HepG2 (cell line): ENCODE measurements at regions not wholly inside any gene's neighbourhood (a gene's known extent, or its start where the extent isn't known, plus 50 kb on each side); places are given as distances from the start of the nearest gene placed in this dataset.

Experiments used
- ATAC-seq: fragments of 200-7000 bp; cut with Tn5 transposase; 3 replicates; pipeline ENCODE4 v1.9.1; 2020; ENCODE audit warnings: mild to moderate bottlenecking, moderate library complexity
- BruUV-seq: library from RNA; stranded (reverse); fragments of 400-500 nt; replicated peaks from 2 replicates; lab custom pipeline; 2021; lab: Mats Ljungman, UMichigan
- CTCF ChIA-PET: fragments of 300-600 bp; formaldehyde crosslinking; extraction: SDS; loops from one replicate; lab custom pipeline; 2021; ENCODE audit warnings: low total read pairs, inconsistent platforms, low intra/inter-chr PET ratio; lab: Yijun Ruan, JAX
- POLR2A ChIA-PET: fragments of 350-600 bp; sonication (Branson Sonifier 250); formaldehyde crosslinking; loops from one replicate; lab custom pipeline; 2020; ENCODE audit warnings: antibody characterized with exemption, inconsistent platforms; lab: Yijun Ruan, JAX
- DNase-seq: peaks from one replicate; pipeline ENCODE4 v3.0.0-alpha.2; 2015; ENCODE audit warnings: low spot score
- FAIRE-seq: peaks from 3 replicates; lab custom pipeline; 2011; peaks lifted over from hg19 to GRCh38; lab: Jason Lieb, UNC
- H2AFZ ChIP-seq: one replicate; pipeline ENCODE4 v1.6.1; 2011; ENCODE audit warnings: low read length, inconsistent platforms
- H3K27ac ChIP-seq: fragments of 300-600 bp; 3 replicates; pipeline ENCODE4 v1.8.0; 2011; ENCODE audit warnings: mixed run types, mild to moderate bottlenecking, mixed read lengths, low read length, inconsistent platforms; ENCODE audit not compliant: insufficient read depth; ENCODE audit errors: extremely low read length
- H3K27me3 ChIP-seq, 2 experiments: fragments of 200-600 bp in 1 of 2; 2 replicates in 1 of 2; 3 replicates in 1 of 2; pipeline versions ENCODE4 v1.6.0 to v1.8.0; 2011; ENCODE audit warnings: low read length in 2 of 2, mild to moderate bottlenecking in 2 of 2, moderate library complexity in 2 of 2, inconsistent platforms in 1 of 2; ENCODE audit not compliant: insufficient read depth in 2 of 2, control insufficient read depth in 1 of 2
- H3K36me3 ChIP-seq, 2 experiments: fragments of 200-600 bp in 1 of 2; replicated peaks in 1 of 2; 2 replicates in 1 of 2; 3 replicates in 1 of 2; pipeline versions ENCODE4 v1.5.1 to v1.8.0; 2011; ENCODE audit warnings: low read length in 2 of 2, inconsistent platforms in 1 of 2; ENCODE audit not compliant: insufficient read depth in 2 of 2, control insufficient read depth in 1 of 2
- H3K4me1 ChIP-seq: 2 replicates; pipeline ENCODE4 v1.5.1; 2012; ENCODE audit warnings: low read length, inconsistent platforms; ENCODE audit not compliant: insufficient read depth
- H3K4me2 ChIP-seq: 2 replicates; pipeline ENCODE4 v1.6.0; 2011; ENCODE audit warnings: low read depth, low read length, inconsistent platforms
- H3K4me3 ChIP-seq, 3 experiments: fragments of 200-600 bp in 1 of 3; sonication (generic), shearing (Covaris generic) in 1 of 3; replicated peaks in 1 of 3; 2 replicates each; pipeline ENCODE4 v1.5.1; 2011 to 2016; ENCODE audit warnings: low read length in 3 of 3, inconsistent platforms in 2 of 3, low read depth in 2 of 3, mild to moderate bottlenecking in 2 of 3, control low read depth in 1 of 3, mixed read lengths in 1 of 3; ENCODE audit not compliant: insufficient read depth in 1 of 3
- H3K79me2 ChIP-seq: one replicate; pipeline ENCODE4 v1.6.1; 2011; ENCODE audit warnings: low read length, inconsistent platforms; ENCODE audit not compliant: insufficient read depth
- H3K9ac ChIP-seq: 2 replicates; pipeline ENCODE4 v1.6.0; 2011; ENCODE audit warnings: mild to moderate bottlenecking, low read depth, low read length, inconsistent platforms; ENCODE audit not compliant: insufficient read depth
- H3K9me3 ChIP-seq: 2 replicates; pipeline ENCODE4 v1.5.1; 2012; ENCODE audit warnings: mild to moderate bottlenecking, low read length
- H4K20me1 ChIP-seq: 2 replicates; pipeline ENCODE4 v1.6.0; 2011; ENCODE audit warnings: inconsistent platforms, mild to moderate bottlenecking, low read length, moderate library complexity; ENCODE audit not compliant: insufficient read depth
- ARID2 ChIP-seq: sonication (generic); formaldehyde crosslinking; IDR thresholded peaks from 2 replicates; pipeline ENCODE4 v1.8.1; 2022; ENCODE audit warnings: mild to moderate bottlenecking, missing genetic modification reagents, borderline replicate concordance
- NR3C1 ChIP-seq: sonication (generic); formaldehyde crosslinking; IDR thresholded peaks from 2 replicates; pipeline ENCODE4 v1.4.0; 2020; ENCODE audit warnings: missing genetic modification reagents
- SNAPC4 ChIP-seq: sonication (generic); formaldehyde crosslinking; IDR thresholded peaks from 2 replicates; pipeline ENCODE4 v1.4.0; 2020; ENCODE audit warnings: mild to moderate bottlenecking, missing genetic modification reagents
- SRSF4 ChIP-seq: fragments of 200-400 bp; formaldehyde crosslinking; IDR thresholded peaks from one replicate; pipeline ENCODE4 v1.6.1; 2018; ENCODE audit warnings: mild to moderate bottlenecking, low read depth, low read length, moderate library complexity; ENCODE audit not compliant: poor library complexity, severe bottlenecking
- STAG1 ChIP-seq: sonication (generic); formaldehyde crosslinking; IDR thresholded peaks from 2 replicates; pipeline ENCODE4 v1.4.0; 2020; ENCODE audit warnings: missing genetic modification reagents
- U2AF2 ChIP-seq: fragments of 200-400 bp; formaldehyde crosslinking; IDR thresholded peaks from 2 replicates; pipeline ENCODE4 v1.6.1; 2017; ENCODE audit warnings: low read depth, mild to moderate bottlenecking, low read length
- ZMAT5 ChIP-seq: sonication (generic); formaldehyde crosslinking; IDR thresholded peaks from 2 replicates; pipeline ENCODE4 v1.5.0; 2020; ENCODE audit warnings: mild to moderate bottlenecking, low read depth, missing genetic modification reagents, borderline replicate concordance
- ZNF543 ChIP-seq: sonication (generic); formaldehyde crosslinking; IDR thresholded peaks from 2 replicates; pipeline ENCODE4 v1.4.0; 2020; ENCODE audit warnings: mild to moderate bottlenecking, missing genetic modification reagents
- ZSCAN30 ChIP-seq: sonication (generic); formaldehyde crosslinking; IDR thresholded peaks from 2 replicates; pipeline ENCODE4 v1.5.0; 2020; ENCODE audit warnings: mild to moderate bottlenecking, missing genetic modification reagents
- WGBS: methylation state at CpG from one replicate; pipeline ENCODE4 v1.1.6; 2017; ENCODE audit warnings: low lambda C conversion rate; 5-methylcytosine and 5-hydroxymethylcytosine counted together
- in situ Hi-C: cut with HindIII; loops from 2 replicates; pipeline ENCODE4 v1.10.0; 2017; ENCODE audit warnings: low pct_unique_long_range_greater_than_20kb; ENCODE audit not compliant: extremely low pct_ligation_motif_present
- intact Hi-C: fragments of 100-400 bp; cut with micrococcal nuclease; formaldehyde crosslinking; loops from one replicate; pipeline ENCODE4 v1.10.0; 2022; ENCODE audit not compliant: unreplicated experiment
- TF ChIP-seq, protein P1 (sequence below): sonication (generic); formaldehyde crosslinking; IDR thresholded peaks from 2 replicates; pipeline ENCODE4 v1.4.0; 2020; ENCODE audit warnings: missing genetic modification reagents, borderline replicate concordance
- TF ChIP-seq, protein P2 (sequence below): sonication (generic); formaldehyde crosslinking; IDR thresholded peaks from 2 replicates; pipeline ENCODE4 v1.4.0; 2020; ENCODE audit warnings: mild to moderate bottlenecking, missing genetic modification reagents
- TF ChIP-seq, protein P3 (sequence below): sonication (generic); formaldehyde crosslinking; IDR thresholded peaks from 2 replicates; pipeline ENCODE4 v1.5.0; 2020; ENCODE audit warnings: missing genetic modification reagents, mild to moderate bottlenecking, borderline replicate concordance

DNA sequence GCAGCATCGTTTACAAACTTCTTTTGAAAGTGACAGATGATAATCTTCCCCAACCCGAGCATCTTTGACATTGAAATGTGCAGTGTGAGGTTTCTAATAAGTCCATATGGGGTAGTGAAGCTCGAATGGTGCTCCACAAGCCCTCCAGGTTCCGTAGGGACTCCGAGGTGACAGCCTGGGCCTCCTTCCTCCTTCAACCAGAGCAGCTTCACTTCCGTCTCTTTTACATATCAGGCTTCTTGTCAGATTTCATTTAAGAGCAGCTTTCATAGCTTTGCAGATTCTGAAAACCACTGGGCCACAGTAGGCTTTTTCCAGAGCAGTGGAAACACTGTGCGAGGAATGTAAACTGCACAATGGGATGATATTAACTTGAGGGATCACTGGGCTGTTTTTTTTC lies 103.6 kb upstream of the CPM start (continued):
- no peak for TF ChIP-seq SNAPC4 (CRISPR knock-in tag)
- no peak for TF ChIP-seq ZSCAN30
- TF ChIP-seq ARID2 (CRISPR knock-in tag): no peak
- TF ChIP-seq ZNF543: no peak

DNA sequence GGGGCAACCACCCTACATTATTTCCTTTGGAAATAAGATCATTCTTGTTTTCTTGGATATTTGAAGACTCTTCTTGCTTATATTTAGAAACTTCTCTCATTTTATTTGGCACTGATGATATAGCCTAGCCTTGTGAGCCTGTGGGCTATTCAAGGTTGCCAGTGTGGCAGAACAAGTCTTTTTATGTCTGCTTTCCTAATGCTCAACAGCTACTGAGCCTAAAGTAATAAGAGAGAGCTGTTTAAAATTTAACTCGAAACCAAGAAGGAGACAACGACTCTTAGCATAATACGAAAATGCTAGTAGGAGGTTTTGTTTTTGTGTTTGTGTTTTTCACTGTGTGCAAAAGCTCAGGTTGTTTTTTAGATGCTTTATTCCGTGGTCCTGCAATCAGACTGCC lies 104.0 kb upstream of the CPM start:
- no TSS peak for BruUV-seq
- Histone ChIP-seq H3K36me3 (no peaks in the 10 kb centered on the region), H3K9ac (no peak overlapping the region), H3K4me2 (peak overlapping the region; percentile 29; the same call in 1 of the 2 replicates), H3K4me3 (no peak overlapping the region), H3K79me2 (no peaks in the 10 kb centered on the region), H4K20me1 (no peaks in the 10 kb centered on the region), H3K27me3 (peaks cover 0 to 4% of the 10 kb centered on the region in 2 experiments; a peak in 1 of 5 replicates), H3K9me3 (no peaks in the 10 kb centered on the region), H2AFZ (peak overlapping the region; percentile 20), H3K27ac (no peak overlapping the region), H3K4me1 (peaks cover 37% of the 10 kb centered on the region)
- TF ChIP-seq ZMAT5 (no peak), SRSF4 (no peak), NR3C1 (no peak), U2AF2 (no peak), STAG1 (CRISPR knock-in tag) (no peak)
- TF ChIP-seq, protein P1, sequence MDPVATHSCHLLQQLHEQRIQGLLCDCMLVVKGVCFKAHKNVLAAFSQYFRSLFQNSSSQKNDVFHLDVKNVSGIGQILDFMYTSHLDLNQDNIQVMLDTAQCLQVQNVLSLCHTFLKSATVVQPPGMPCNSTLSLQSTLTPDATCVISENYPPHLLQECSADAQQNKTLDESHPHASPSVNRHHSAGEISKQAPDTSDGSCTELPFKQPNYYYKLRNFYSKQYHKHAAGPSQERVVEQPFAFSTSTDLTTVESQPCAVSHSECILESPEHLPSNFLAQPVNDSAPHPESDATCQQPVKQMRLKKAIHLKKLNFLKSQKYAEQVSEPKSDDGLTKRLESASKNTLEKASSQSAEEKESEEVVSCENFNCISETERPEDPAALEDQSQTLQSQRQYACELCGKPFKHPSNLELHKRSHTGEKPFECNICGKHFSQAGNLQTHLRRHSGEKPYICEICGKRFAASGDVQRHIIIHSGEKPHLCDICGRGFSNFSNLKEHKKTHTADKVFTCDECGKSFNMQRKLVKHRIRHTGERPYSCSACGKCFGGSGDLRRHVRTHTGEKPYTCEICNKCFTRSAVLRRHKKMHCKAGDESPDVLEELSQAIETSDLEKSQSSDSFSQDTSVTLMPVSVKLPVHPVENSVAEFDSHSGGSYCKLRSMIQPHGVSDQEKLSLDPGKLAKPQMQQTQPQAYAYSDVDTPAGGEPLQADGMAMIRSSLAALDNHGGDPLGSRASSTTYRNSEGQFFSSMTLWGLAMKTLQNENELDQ (CRISPR knock-in tag): no peak
- TF ChIP-seq, protein P2, sequence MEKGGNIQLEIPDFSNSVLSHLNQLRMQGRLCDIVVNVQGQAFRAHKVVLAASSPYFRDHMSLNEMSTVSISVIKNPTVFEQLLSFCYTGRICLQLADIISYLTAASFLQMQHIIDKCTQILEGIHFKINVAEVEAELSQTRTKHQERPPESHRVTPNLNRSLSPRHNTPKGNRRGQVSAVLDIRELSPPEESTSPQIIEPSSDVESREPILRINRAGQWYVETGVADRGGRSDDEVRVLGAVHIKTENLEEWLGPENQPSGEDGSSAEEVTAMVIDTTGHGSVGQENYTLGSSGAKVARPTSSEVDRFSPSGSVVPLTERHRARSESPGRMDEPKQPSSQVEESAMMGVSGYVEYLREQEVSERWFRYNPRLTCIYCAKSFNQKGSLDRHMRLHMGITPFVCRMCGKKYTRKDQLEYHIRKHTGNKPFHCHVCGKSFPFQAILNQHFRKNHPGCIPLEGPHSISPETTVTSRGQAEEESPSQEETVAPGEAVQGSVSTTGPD (CRISPR knock-in tag): no peak
- TF ChIP-seq, protein P3, sequence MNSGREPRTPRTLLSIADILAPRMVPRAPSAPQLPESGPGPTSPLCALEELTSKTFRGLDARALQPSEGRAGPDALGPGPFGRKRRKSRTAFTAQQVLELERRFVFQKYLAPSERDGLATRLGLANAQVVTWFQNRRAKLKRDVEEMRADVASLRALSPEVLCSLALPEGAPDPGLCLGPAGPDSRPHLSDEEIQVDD (CRISPR knock-in tag): no peak
- no peak for FAIRE-seq
- DNase-seq: no peak
- intact Hi-C loops: no loop called here
- ChIA-PET POLR2A (no interaction called here), CTCF (no interaction called here)
- WGBS: 5% methylated on average over 4 of the region's 4 CpGs
- ATAC-seq: no peak
- in situ Hi-C loops: no loop called here
